HEK293T (cell line): ENCODE measurements at regions not wholly inside any gene's neighbourhood (a gene's known extent, or its start where the extent isn't known, plus 50 kb on each side); places are given as distances from the start of the nearest gene placed in this dataset.

Source experiments
- CTCF ChIA-PET: fragments of 350-600 bp; formaldehyde crosslinking; extraction: SDS; loops from one replicate; lab custom pipeline; 2021; ENCODE audit warnings: antibody characterized with exemption, inconsistent platforms; lab: Yijun Ruan, JAX
- POLR2A ChIA-PET: fragments of 350-600 bp; formaldehyde crosslinking; extraction: SDS; loops from one replicate; lab custom pipeline; 2020; ENCODE audit warnings: antibody characterized with exemption, inconsistent platforms; lab: Yijun Ruan, JAX
- DNase-seq: peaks from one replicate; pipeline ENCODE4 v3.0.0; 2012; ENCODE audit warnings: mixed read lengths; ENCODE audit errors: extremely low spot score
- ARNT ChIP-seq: fragments of 450-650 bp; IDR thresholded peaks from 2 replicates; pipeline ENCODE4 v1.6.1; 2017; ENCODE audit warnings: mild to moderate bottlenecking
- BHLHE40 ChIP-seq: fragments of 450-650 bp; IDR thresholded peaks from 2 replicates; pipeline ENCODE4 v1.6.1; 2016; ENCODE audit warnings: mild to moderate bottlenecking, moderate library complexity, borderline replicate concordance
- CTBP1 ChIP-seq: fragments of 450-650 bp; IDR thresholded peaks from 2 replicates; pipeline ENCODE4 v1.6.1; 2016; ENCODE audit warnings: borderline replicate concordance
- ELF4 ChIP-seq: fragments of 450-650 bp; IDR thresholded peaks from 2 replicates; pipeline ENCODE4 v1.6.1; 2017; ENCODE audit warnings: antibody characterized with exemption
- FOXA1 ChIP-seq: fragments of 450-650 bp; IDR thresholded peaks from 2 replicates; pipeline ENCODE4 v1.6.1; 2016; ENCODE audit warnings: mild to moderate bottlenecking
- FOXK2 ChIP-seq: fragments of 450-650 bp; IDR thresholded peaks from 2 replicates; pipeline ENCODE4 v1.6.1; 2016; ENCODE audit warnings: mild to moderate bottlenecking
- FOXM1 ChIP-seq: fragments of 450-650 bp; IDR thresholded peaks from 2 replicates; pipeline ENCODE4 v1.6.1; 2017; ENCODE audit warnings: mild to moderate bottlenecking, borderline replicate concordance
- HDGF ChIP-seq: fragments of 450-650 bp; IDR thresholded peaks from 2 replicates; pipeline ENCODE4 v1.6.1; 2017; ENCODE audit warnings: antibody characterized with exemption, borderline replicate concordance
- L3MBTL2 ChIP-seq: fragments of 450-650 bp; conservative IDR thresholded peaks from 2 replicates; pipeline ENCODE4 v1.6.1; 2016; ENCODE audit warnings: mild to moderate bottlenecking
- LEF1 ChIP-seq: fragments of 450-650 bp; IDR thresholded peaks from 2 replicates; pipeline ENCODE4 v1.6.1; 2017; ENCODE audit warnings: mild to moderate bottlenecking, borderline replicate concordance
- NFRKB ChIP-seq: fragments of 450-650 bp; IDR thresholded peaks from 2 replicates; pipeline ENCODE4 v1.6.1; 2016; ENCODE audit warnings: mild to moderate bottlenecking, moderate library complexity
- PKNOX1 ChIP-seq: fragments of 450-650 bp; IDR thresholded peaks from 2 replicates; pipeline ENCODE4 v1.6.1; 2016
- SP1 ChIP-seq: fragments of 450-650 bp; IDR thresholded peaks from 2 replicates; pipeline ENCODE4 v1.6.1; 2017
- SUZ12 ChIP-seq: fragments of 450-650 bp; IDR thresholded peaks from 2 replicates; pipeline ENCODE4 v1.6.1; 2016; ENCODE audit warnings: mild to moderate bottlenecking
- TARDBP ChIP-seq: fragments of 450-650 bp; IDR thresholded peaks from 2 replicates; pipeline ENCODE4 v1.6.1; 2016
- ZNF384 ChIP-seq: fragments of 450-650 bp; IDR thresholded peaks from 2 replicates; pipeline ENCODE4 v1.6.1; 2016

DNA sequence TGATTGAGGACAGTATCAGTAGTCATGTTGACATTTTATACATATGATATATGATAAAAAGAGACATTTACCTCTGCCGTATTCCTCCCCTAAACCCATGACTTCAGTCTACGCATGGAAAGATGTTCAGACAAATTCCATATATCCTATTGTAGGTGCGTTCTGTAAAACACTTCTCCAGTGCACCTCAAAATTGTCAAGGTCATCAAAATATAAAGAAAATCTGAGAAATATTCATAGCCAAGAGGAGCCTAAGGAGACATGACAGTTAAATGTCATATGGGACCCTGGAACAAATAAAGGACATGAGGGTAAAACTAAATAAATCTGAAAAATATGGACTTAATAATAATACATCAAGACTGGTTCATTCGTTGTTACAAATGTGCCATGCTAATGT, 71.5 kb downstream of the CCER1 start:
- DNase-seq, result no peak
- ChIA-PET POLR2A (no interaction called here), CTCF (no interaction called here)
- no peak for TF ChIP-seq HDGF

GRCh38 chr12:90871726-90872096, 83.3 kb downstream of the CCER1 start:
- POLR2A ChIA-PET, result no interaction called here
- CTCF ChIA-PET, result no interaction called here

GRCh38 chr12:90870971-90871725, 83.8 kb downstream of the CCER1 start:
- POLR2A ChIA-PET, result no interaction called here
- no peak for DNase-seq
- TF ChIP-seq L3MBTL2 (no peak), ARNT (no peak), SUZ12 (no peak), HDGF (no peak), ZNF384 (no peak), FOXA1 (no peak)
- CTCF ChIA-PET, result no interaction called here

More at GRCh38 chr12:90871726-90872096, 83.3 kb downstream of the CCER1 start:
- no peak for DNase-seq
- no peak for TF ChIP-seq ZNF384
- TF ChIP-seq CTBP1, result no peak

DNA sequence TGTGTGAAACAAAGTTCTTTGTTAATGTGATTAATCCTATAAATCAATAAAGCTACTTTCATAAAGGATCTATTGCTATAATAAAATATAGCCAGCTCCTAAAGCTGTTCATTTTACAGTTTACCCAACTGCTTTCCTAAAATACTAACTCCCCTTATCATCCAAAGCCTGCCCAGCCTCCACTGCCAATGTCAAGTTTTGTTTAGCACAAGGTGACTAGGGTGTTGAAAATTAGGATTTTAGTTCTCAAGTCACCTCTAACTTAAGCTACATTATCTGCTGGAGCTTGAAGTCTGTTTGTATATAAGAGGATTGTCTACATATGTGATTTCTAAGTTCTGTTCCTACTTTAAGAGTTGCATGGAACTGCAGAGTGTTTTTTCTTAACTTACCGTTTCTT, 86.3 kb downstream of the CCER1 start:
- POLR2A ChIA-PET, result no interaction called here
- TF ChIP-seq HDGF (no peak), BHLHE40 (no peak), ELF4 (no peak), SUZ12 (no peak), SP1 (no peak), TARDBP (no peak), ZNF384 (no peak), LEF1 (no peak), FOXM1 (no peak), FOXK2 (no peak), FOXA1 (no peak), L3MBTL2 (no peak), CTBP1 (no peak), PKNOX1 (no peak), NFRKB (no peak)
- no peak for DNase-seq
- CTCF ChIA-PET, result no interaction called here

DNA sequence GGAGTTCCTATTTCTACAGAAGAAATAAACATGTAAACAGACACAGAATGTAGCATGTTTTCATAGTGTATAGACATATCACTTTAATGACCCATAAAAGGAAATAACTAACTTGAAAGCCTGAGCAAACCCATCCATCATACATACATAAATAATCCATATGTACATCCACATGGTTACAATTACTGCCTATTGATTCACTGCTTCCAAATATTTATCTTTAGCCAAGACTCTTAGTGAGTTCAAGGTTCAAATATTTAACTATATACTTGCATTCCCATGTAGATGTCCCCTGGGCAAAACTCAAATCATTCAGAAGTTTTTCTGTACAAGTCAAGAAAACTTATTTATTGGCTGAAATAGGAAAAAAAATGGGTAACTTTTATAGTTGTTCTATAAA, 95.4 kb downstream of the CCER1 start:
- DNase-seq, result no peak
- ChIA-PET CTCF (no interaction called here), POLR2A (no interaction called here)
- TF ChIP-seq BHLHE40, result no peak
- no peak for TF ChIP-seq SP1
- no peak for TF ChIP-seq NFRKB
- no peak for TF ChIP-seq L3MBTL2
- TF ChIP-seq FOXK2, result no peak

DNA sequence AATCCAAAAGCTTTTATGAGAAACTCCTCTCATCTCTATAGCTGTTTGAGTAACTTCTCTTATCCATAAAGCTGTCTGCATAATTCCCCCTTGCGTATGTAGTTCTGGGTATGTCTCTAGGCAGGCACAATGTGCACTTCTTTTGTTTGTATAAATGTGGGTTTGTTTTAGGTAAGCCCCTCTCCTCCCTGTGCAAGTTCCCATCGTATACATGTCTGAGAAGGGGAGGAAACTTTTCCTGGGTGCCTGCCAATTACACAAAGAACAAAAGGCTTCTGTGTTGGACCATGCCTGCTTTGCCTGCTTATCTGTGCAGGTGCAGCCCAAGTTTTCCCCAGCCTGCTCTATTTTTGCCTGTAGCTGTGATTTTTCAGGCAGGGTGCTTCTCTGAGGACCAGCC, 96.7 kb downstream of the CCER1 start:
- CTCF ChIA-PET, result no interaction called here
- no peak for DNase-seq
- POLR2A ChIA-PET, result no interaction called here
- TF ChIP-seq TARDBP (no peak), FOXK2 (no peak), PKNOX1 (no peak), ELF4 (no peak), HDGF (no peak), FOXM1 (no peak), L3MBTL2 (no peak), FOXA1 (no peak), ARNT (no peak), LEF1 (no peak), BHLHE40 (no peak), SP1 (no peak), ZNF384 (no peak), NFRKB (no peak)

GRCh38 chr12:90855534-90855933, 99.4 kb downstream of the CCER1 start:
- DNase-seq, result no peak
- ChIA-PET CTCF (no interaction called here), POLR2A (no interaction called here)
- TF ChIP-seq ZNF384 (no peak), SUZ12 (no peak), FOXA1 (no peak), FOXK2 (no peak), LEF1 (no peak), BHLHE40 (no peak), CTBP1 (no peak), ARNT (no peak), L3MBTL2 (no peak), PKNOX1 (no peak), FOXM1 (no peak), ELF4 (no peak), HDGF (no peak), TARDBP (no peak), NFRKB (no peak), SP1 (no peak)
